HG03060 (cell line): ENCODE measurements at regions not wholly inside any gene's neighbourhood (a gene's known extent, or its start where the extent isn't known, plus 50 kb on each side); places are given as distances from the start of the nearest gene placed in this dataset.

Source experiments
- ATAC-seq: cut with Tn5 transposase; IDR thresholded peaks from one replicate; pipeline ENCODE4 v1.9.1; 2021; ENCODE audit warnings: low read depth, moderate number of reproducible peaks; ENCODE audit not compliant: unreplicated experiment

GRCh38 chr2:19560785-19561184 is 202.4 kb upstream of the OSR1 start:
- no peak for ATAC-seq

GRCh38 chr2:19559596-19560240 is 201.3 kb upstream of the OSR1 start:
- ATAC-seq: no peak

- ATAC-seq: no peak
These were observed 198.2 kb upstream of the OSR1 start for GRCh38 chr2:19556648-19557047.

GRCh38 chr2:19554520-19554919 is 196.1 kb upstream of the OSR1 start:
- ATAC-seq: no peak

GRCh38 chr2:19552270-19552669 is 193.8 kb upstream of the OSR1 start:
- no peak for ATAC-seq

GRCh38 chr2:19550750-19551149 is 192.3 kb upstream of the OSR1 start:
- ATAC-seq: no peak

GRCh38 chr2:19549821-19550220 is 191.4 kb upstream of the OSR1 start:
- ATAC-seq: no peak

- ATAC-seq: no peak
These were observed 189.7 kb upstream of the OSR1 start for GRCh38 chr2:19548116-19548515.

- ATAC-seq: no peak
These were observed 188.9 kb upstream of the OSR1 start for GRCh38 chr2:19547321-19547720.

- ATAC-seq: no peak
These were observed 187.1 kb upstream of the OSR1 start for GRCh38 chr2:19545507-19545906.

- no peak for ATAC-seq
These were observed 185.4 kb upstream of the OSR1 start for GRCh38 chr2:19543663-19544383.

- no peak for ATAC-seq
These were observed 184.6 kb upstream of the OSR1 start for GRCh38 chr2:19542796-19543662.

- no peak for ATAC-seq
These were observed 183.5 kb upstream of the OSR1 start for GRCh38 chr2:19541884-19542283.

- ATAC-seq: no peak
These were observed 182.5 kb upstream of the OSR1 start for GRCh38 chr2:19540739-19541525.

- no peak for ATAC-seq
These were observed 180.1 kb upstream of the OSR1 start for GRCh38 chr2:19538411-19538963.

- no peak for ATAC-seq
These were observed 177.7 kb upstream of the OSR1 start for GRCh38 chr2:19536136-19536535.

GRCh38 chr2:19532547-19533196 is 174.2 kb upstream of the OSR1 start:
- ATAC-seq: no peak

- no peak for ATAC-seq
These were observed 171.3 kb upstream of the OSR1 start for GRCh38 chr2:19529677-19530076.

GRCh38 chr2:19527771-19528170 is 169.3 kb upstream of the OSR1 start:
- no peak for ATAC-seq

GRCh38 chr2:19525313-19525712 is 166.9 kb upstream of the OSR1 start:
- ATAC-seq: no peak
